HFFc6 (cell line): ENCODE measurements at regions not wholly inside any gene's neighbourhood (a gene's known extent, or its start where the extent isn't known, plus 50 kb on each side); places are given as distances from the start of the nearest gene placed in this dataset.

Experiments
- DNase-seq: peaks from one replicate; pipeline ENCODE4 v3.0.0-alpha.2; 2018
- H3K27ac Mint-ChIP-seq: 2 replicates; pipeline ENCODE4 v1.8.0; 2020; ENCODE audit warnings: mild to moderate bottlenecking, mixed read lengths
- H3K27me3 Mint-ChIP-seq: 2 replicates; pipeline ENCODE4 v1.8.0; 2021; ENCODE audit warnings: mild to moderate bottlenecking, moderate library complexity, mixed read lengths; ENCODE audit not compliant: insufficient read depth
- H3K36me3 Mint-ChIP-seq: 2 replicates; pipeline ENCODE4 v1.8.0; 2021; ENCODE audit warnings: low read depth, mixed read lengths
- H3K4me1 Mint-ChIP-seq: 2 replicates; pipeline ENCODE4 v1.8.0; 2020; ENCODE audit warnings: low read depth, mixed read lengths
- H3K4me3 Mint-ChIP-seq: 2 replicates; pipeline ENCODE4 v1.8.0; 2020; ENCODE audit warnings: mild to moderate bottlenecking, moderate library complexity, mixed read lengths
- H3K9me3 Mint-ChIP-seq: 2 replicates; pipeline ENCODE4 v1.8.0; 2020; ENCODE audit warnings: mild to moderate bottlenecking, mixed read lengths
- TF ChIP-seq, protein P1 (sequence below): fragments of 200-600 bp; sonication (generic); IDR thresholded peaks from 2 replicates; pipeline ENCODE4 v1.5.0; 2021; ENCODE audit warnings: antibody characterized with exemption, mild to moderate bottlenecking

DNA sequence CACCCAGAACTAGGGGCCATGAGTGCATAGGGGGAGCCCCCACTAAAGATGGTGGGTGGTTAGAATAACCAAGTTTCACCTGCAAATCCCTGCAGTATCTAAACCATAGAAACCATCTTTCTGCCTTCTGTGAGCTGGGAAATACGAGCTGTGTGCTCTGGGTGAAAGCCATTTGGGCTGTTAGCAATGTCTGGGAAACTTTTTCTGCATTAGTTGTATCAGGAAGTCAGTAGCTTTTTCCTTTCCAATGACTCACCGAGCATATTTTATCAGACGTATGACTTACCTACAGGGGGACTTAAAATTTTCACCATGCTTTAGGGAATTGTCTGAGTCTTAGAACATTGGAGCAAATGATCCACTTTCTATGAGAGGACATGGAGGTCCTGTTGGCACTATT is 584.0 kb downstream of the QKI start:
- H3K4me3 Mint-ChIP-seq: no peak overlapping the region
- no peak overlapping the region for H3K27ac Mint-ChIP-seq
- DNase-seq: no peak

GRCh38 chr6:163996491-163996890 is 582.0 kb downstream of the QKI start:
- H3K9me3 Mint-ChIP-seq: peaks cover 28% of the 10 kb centered on the region; the same call in 1 of the 2 replicates
- no peak for DNase-seq
- TF ChIP-seq, protein P1, sequence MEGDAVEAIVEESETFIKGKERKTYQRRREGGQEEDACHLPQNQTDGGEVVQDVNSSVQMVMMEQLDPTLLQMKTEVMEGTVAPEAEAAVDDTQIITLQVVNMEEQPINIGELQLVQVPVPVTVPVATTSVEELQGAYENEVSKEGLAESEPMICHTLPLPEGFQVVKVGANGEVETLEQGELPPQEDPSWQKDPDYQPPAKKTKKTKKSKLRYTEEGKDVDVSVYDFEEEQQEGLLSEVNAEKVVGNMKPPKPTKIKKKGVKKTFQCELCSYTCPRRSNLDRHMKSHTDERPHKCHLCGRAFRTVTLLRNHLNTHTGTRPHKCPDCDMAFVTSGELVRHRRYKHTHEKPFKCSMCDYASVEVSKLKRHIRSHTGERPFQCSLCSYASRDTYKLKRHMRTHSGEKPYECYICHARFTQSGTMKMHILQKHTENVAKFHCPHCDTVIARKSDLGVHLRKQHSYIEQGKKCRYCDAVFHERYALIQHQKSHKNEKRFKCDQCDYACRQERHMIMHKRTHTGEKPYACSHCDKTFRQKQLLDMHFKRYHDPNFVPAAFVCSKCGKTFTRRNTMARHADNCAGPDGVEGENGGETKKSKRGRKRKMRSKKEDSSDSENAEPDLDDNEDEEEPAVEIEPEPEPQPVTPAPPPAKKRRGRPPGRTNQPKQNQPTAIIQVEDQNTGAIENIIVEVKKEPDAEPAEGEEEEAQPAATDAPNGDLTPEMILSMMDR: no peak
- H3K4me1 Mint-ChIP-seq: no peaks in the 10 kb centered on the region
- H3K36me3 Mint-ChIP-seq: peaks cover 5% of the 10 kb centered on the region; the same call in 1 of the 2 replicates
- H3K4me3 Mint-ChIP-seq: no peak overlapping the region
- no peak overlapping the region for H3K27ac Mint-ChIP-seq
- peaks cover 2% of the 10 kb centered on the region for H3K27me3 Mint-ChIP-seq

More for the DNA sequence above, 584.0 kb downstream of the QKI start:
- TF ChIP-seq, protein P1: no peak
- H3K27me3 Mint-ChIP-seq: peaks cover 4% of the 10 kb centered on the region
- H3K4me1 Mint-ChIP-seq: no peaks in the 10 kb centered on the region
- H3K9me3 Mint-ChIP-seq: peaks cover 36% of the 10 kb centered on the region; the same call in 1 of the 2 replicates
- H3K36me3 Mint-ChIP-seq: peaks cover 5% of the 10 kb centered on the region; the same call in 1 of the 2 replicates

GRCh38 chr6:163994566-163994965 is 580.0 kb downstream of the QKI start:
- peaks cover 5% of the 10 kb centered on the region; the same call in 1 of the 2 replicates for H3K36me3 Mint-ChIP-seq
- TF ChIP-seq, protein P1: no peak
- H3K9me3 Mint-ChIP-seq: peaks cover 28% of the 10 kb centered on the region; the same call in 1 of the 2 replicates
- no peak for DNase-seq
- peaks cover 2% of the 10 kb centered on the region for H3K27me3 Mint-ChIP-seq
- H3K27ac Mint-ChIP-seq: no peak overlapping the region
- H3K4me1 Mint-ChIP-seq: no peaks in the 10 kb centered on the region
- H3K4me3 Mint-ChIP-seq: no peak overlapping the region

DNA sequence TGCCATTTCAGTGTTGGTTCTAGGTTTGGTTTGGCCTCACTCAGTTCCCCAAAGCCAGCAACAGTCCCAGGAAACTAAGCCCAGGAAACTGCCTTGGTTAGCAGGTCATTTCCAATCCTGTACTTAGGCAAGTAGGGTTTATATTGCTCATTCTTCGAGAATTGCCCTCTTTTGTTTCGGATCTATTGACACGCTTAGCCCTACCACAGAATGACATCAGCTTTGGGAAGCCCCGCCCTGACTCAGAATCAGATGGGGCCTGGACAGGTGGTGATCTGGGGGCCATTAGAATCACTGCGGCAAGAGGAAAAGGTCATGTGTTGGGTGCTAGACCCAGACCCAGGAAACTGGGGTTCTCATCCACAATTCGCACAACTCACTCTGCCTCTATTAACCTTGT is 578.2 kb downstream of the QKI start:
- H3K4me3 Mint-ChIP-seq: no peak overlapping the region
- DNase-seq: no peak
- peaks cover 5% of the 10 kb centered on the region; the same call in 1 of the 2 replicates for H3K36me3 Mint-ChIP-seq
- no peaks in the 10 kb centered on the region for H3K4me1 Mint-ChIP-seq
- H3K27me3 Mint-ChIP-seq: peaks cover 2% of the 10 kb centered on the region
- peaks cover 32% of the 10 kb centered on the region; the same call in 1 of the 2 replicates for H3K9me3 Mint-ChIP-seq
- TF ChIP-seq, protein P1: no peak
- H3K27ac Mint-ChIP-seq: no peak overlapping the region

DNA sequence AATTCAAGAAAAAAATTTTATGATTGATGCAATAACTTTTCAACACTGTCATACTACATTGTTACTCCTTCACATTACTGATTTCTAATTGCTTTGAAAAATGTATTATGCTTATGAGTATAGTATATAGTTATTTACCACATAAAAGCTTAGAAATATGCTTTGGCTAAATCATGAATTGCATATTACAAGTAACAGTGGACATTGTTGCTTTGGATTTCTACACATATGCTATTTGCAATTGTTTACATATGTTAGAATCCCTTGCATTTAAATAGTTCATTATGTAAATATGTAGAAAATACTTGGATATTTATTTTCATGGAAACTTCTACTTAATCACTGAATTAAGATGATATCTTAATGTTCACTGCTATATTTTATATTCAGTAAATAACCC is 577.5 kb downstream of the QKI start:
- H3K9me3 Mint-ChIP-seq: peaks cover 26% of the 10 kb centered on the region; the same call in 1 of the 2 replicates
- TF ChIP-seq, protein P1: no peak

More for the DNA sequence above, 577.5 kb downstream of the QKI start:
- H3K36me3 Mint-ChIP-seq: no peaks in the 10 kb centered on the region
- no peak overlapping the region for H3K27ac Mint-ChIP-seq
- peaks cover 2% of the 10 kb centered on the region for H3K27me3 Mint-ChIP-seq
- DNase-seq: no peak
- no peaks in the 10 kb centered on the region for H3K4me1 Mint-ChIP-seq
- H3K4me3 Mint-ChIP-seq: no peak overlapping the region
